ENCODE measurements at regions not wholly inside any gene's neighbourhood (a gene's known extent, or its start where the extent isn't known, plus 50 kb on each side); places are given as distances from the start of the nearest gene placed in this dataset.

- CTCF ChIA-PET: interaction anchor here (0.6 to 2.4 kb wide), 6 partner anchors 18 to 1737 kb away, joined by 3 to 11 read pairs (median 4); no protein-coding TSS in a partner anchor
- H3K4me3 Mint-ChIP-seq: no peak overlapping the region
- peaks cover 20% of the 10 kb centered on the region for H3K4me1 Mint-ChIP-seq
- H3K27ac Mint-ChIP-seq: no peak overlapping the region
- peak; percentile 65 for DNase-seq (ENCODE audit: low spot score)
- no peaks in the 10 kb centered on the region for H3K9me3 Mint-ChIP-seq
- ATAC-seq: no peak
- TF ChIP-seq USF1 (CRISPR knock-in tag; IDR thresholded peaks at IDR 0.05) (no peak), CTCF (IDR thresholded peaks at IDR 0.05) (peak; percentile 94)
- H3K27me3 Mint-ChIP-seq (ENCODE audit: low read depth): no peaks in the 10 kb centered on the region; the same call in 1 of the 2 replicates
- peaks cover 4% of the 10 kb centered on the region for H3K36me3 Mint-ChIP-seq
- POLR2A ChIA-PET: no interaction called here
Measured at GRCh38 chr2:35410431-35411061, 945.0 kb upstream of the CRIM1 start.

GRCh38 chr2:35409762-35410161 is 945.8 kb upstream of the CRIM1 start:
- Mint-ChIP-seq H3K4me1 (peaks cover 18% of the 10 kb centered on the region), H3K36me3 (peaks cover 4% of the 10 kb centered on the region), H3K27ac (no peak overlapping the region), H3K27me3 (ENCODE audit: low read depth) (no peaks in the 10 kb centered on the region; the same call in 1 of the 2 replicates), H3K4me3 (no peak overlapping the region), H3K9me3 (no peaks in the 10 kb centered on the region)
- POLR2A ChIA-PET: no interaction called here
- no peak for DNase-seq (ENCODE audit: low spot score)
- CTCF ChIA-PET: interaction anchor here (1.3 to 2.4 kb wide), 2 partner anchors 19 to 24 kb away, joined by 4 to 11 read pairs; no protein-coding TSS in a partner anchor
- no peak for ATAC-seq
- TF ChIP-seq FOXK1 (CRISPR knock-in tag; IDR thresholded peaks at IDR 0.05) (no peak), STAT6 (CRISPR knock-in tag; conservative IDR thresholded peaks at IDR 0.05; ENCODE audit: low read depth) (no peak), IRF2 (CRISPR knock-in tag; IDR thresholded peaks at IDR 0.05; ENCODE audit: borderline replicate concordance, low read depth) (no peak), ZNF138 (CRISPR knock-in tag; conservative IDR thresholded peaks at IDR 0.05) (no peak), ERG (CRISPR knock-in tag; IDR thresholded peaks at IDR 0.05) (no peak), ZNF423 (CRISPR knock-in tag; IDR thresholded peaks at IDR 0.05) (no peak), ATF2 (CRISPR knock-in tag; IDR thresholded peaks at IDR 0.05; ENCODE audit: borderline replicate concordance, low read depth) (no peak), NR1H2 (CRISPR knock-in tag; IDR thresholded peaks at IDR 0.05) (no peak), CDX4 (CRISPR knock-in tag; IDR thresholded peaks at IDR 0.05; ENCODE audit: borderline replicate concordance) (no peak)

- Mint-ChIP-seq H3K27me3 (ENCODE audit: low read depth) (no peaks in the 10 kb centered on the region; the same call in 1 of the 2 replicates), H3K4me3 (no peak overlapping the region), H3K27ac (no peak overlapping the region), H3K9me3 (no peaks in the 10 kb centered on the region), H3K36me3 (no peaks in the 10 kb centered on the region), H3K4me1 (peaks cover 18% of the 10 kb centered on the region)
- POLR2A ChIA-PET: no interaction called here
- ATAC-seq (peak; percentile 52; the same call in 1 of the 2 replicates), DNase-seq (ENCODE audit: low spot score) (no peak)
- CTCF ChIA-PET: no interaction called here
- TF ChIP-seq NFATC4 (CRISPR knock-in tag; IDR thresholded peaks at IDR 0.05): no peak
- TF ChIP-seq ERG (CRISPR knock-in tag; IDR thresholded peaks at IDR 0.05): no peak
- peak; percentile 85 for TF ChIP-seq ZNF423 (CRISPR knock-in tag; IDR thresholded peaks at IDR 0.05)
Measured at GRCh38 chr2:35408320-35408719, 947.3 kb upstream of the CRIM1 start.

Data from WTC11 (cell line).